NB4 (cell line): ENCODE measurements at regions not wholly inside any gene's neighbourhood (a gene's known extent, or its start where the extent isn't known, plus 50 kb on each side); places are given as distances from the start of the nearest gene placed in this dataset.

Source experiments
- MYC ChIP-seq: IDR thresholded peaks from 2 replicates; pipeline ENCODE4 v1.6.1; 2011; ENCODE audit warnings: low read depth, low read length
- POLR2A ChIP-seq: IDR thresholded peaks from 2 replicates; pipeline ENCODE4 v1.6.1; 2011; ENCODE audit warnings: mild to moderate bottlenecking; ENCODE audit not compliant: insufficient read length; ENCODE audit errors: extremely low read depth
- TF ChIP-seq, protein P1 (sequence below): IDR thresholded peaks from one replicate; pipeline ENCODE4 v1.5.1; 2012; ENCODE audit warnings: low read depth, low read length
- TF ChIP-seq, protein P2 (sequence below): IDR thresholded peaks from 2 replicates; pipeline ENCODE4 v1.6.1; 2011; ENCODE audit warnings: low read depth, low read length

DNA sequence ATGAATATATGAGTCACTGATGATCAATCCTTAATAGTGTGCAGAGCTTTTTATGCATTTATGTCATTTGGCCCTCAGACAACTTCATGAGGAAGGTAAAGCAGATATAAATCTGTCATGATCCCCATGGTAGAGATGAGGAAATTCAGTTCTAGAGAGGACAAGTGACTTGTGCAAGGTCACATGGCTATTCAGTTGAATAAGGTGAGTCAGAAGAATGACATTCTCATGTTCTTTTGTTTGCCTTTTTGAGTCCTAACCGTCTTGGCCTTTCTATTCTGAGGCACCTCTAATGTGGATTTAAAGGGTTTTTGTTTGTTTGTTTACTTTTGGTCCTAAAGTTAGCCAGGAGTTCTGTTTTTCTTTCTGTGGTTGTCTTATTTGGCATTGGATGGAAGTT, 116.2 kb upstream of the ELAC2 start:
- TF ChIP-seq POLR2A = no peak
- TF ChIP-seq, protein P1, sequence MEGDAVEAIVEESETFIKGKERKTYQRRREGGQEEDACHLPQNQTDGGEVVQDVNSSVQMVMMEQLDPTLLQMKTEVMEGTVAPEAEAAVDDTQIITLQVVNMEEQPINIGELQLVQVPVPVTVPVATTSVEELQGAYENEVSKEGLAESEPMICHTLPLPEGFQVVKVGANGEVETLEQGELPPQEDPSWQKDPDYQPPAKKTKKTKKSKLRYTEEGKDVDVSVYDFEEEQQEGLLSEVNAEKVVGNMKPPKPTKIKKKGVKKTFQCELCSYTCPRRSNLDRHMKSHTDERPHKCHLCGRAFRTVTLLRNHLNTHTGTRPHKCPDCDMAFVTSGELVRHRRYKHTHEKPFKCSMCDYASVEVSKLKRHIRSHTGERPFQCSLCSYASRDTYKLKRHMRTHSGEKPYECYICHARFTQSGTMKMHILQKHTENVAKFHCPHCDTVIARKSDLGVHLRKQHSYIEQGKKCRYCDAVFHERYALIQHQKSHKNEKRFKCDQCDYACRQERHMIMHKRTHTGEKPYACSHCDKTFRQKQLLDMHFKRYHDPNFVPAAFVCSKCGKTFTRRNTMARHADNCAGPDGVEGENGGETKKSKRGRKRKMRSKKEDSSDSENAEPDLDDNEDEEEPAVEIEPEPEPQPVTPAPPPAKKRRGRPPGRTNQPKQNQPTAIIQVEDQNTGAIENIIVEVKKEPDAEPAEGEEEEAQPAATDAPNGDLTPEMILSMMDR = no peak
- TF ChIP-seq MYC = no peak
- TF ChIP-seq, protein P2, sequence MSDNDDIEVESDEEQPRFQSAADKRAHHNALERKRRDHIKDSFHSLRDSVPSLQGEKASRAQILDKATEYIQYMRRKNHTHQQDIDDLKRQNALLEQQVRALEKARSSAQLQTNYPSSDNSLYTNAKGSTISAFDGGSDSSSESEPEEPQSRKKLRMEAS = no peak
